ENCODE measurements at regions not wholly inside any gene's neighbourhood (a gene's known extent, or its start where the extent isn't known, plus 50 kb on each side); places are given as distances from the start of the nearest gene placed in this dataset.

- peak; percentile 54 for DNase-seq
These were observed 50.3 kb upstream of the ST3GAL5 start for GRCh38 chr2:85939131-85939530.

All from hematopoietic multipotent progenitor cell treated with erythropoietin and hydrocortisone succinate and interleukin-3 and kit ligand, for 4 days (in vitro differentiated cells).